Lung microvascular endothelial cell (primary cell): ENCODE measurements at regions not wholly inside any gene's neighbourhood (a gene's known extent, or its start where the extent isn't known, plus 50 kb on each side); places are given as distances from the start of the nearest gene placed in this dataset.
A peak's percentile ranks its signal among the peaks of the same experiment; 100 is the strongest.

ENCODE experiments used
- DNase-seq, 2 donors: peaks; one replicate each; pipeline versions ENCODE4 v3.0.0 to v3.0.0-alpha.2; 2010; ENCODE audit warnings: low read depth in 2 of 2

- DNase-seq, result peak in 1 of 2 donors; percentile 18
These were observed 181.5 kb upstream of the LPP start for GRCh38 chr3:187972454-187972853.

- no peak for DNase-seq
These were observed 179.7 kb upstream of the LPP start for GRCh38 chr3:187973977-187974870.

- DNase-seq, result peak in 1 of 2 donors; percentile 15
These were observed 179.1 kb upstream of the LPP start for GRCh38 chr3:187974871-187975271.

- peak in 1 of 2 donors; percentile 34 for DNase-seq
These were observed 178.2 kb upstream of the LPP start for GRCh38 chr3:187975561-187976364.

- no peak for DNase-seq
These were observed 177.5 kb upstream of the LPP start for GRCh38 chr3:187976365-187976900.

- DNase-seq, result no peak
These were observed 176.3 kb upstream of the LPP start for GRCh38 chr3:187977659-187978058.

- peak in 1 of 2 donors; percentile 51 for DNase-seq
These were observed 175.4 kb upstream of the LPP start for GRCh38 chr3:187978433-187979011.

- DNase-seq, result no peak
These were observed 174.4 kb upstream of the LPP start for GRCh38 chr3:187979564-187979963.

- no peak for DNase-seq
These were observed 173.1 kb upstream of the LPP start for GRCh38 chr3:187980861-187981260.

GRCh38 chr3:187982142-187982541 lies 171.8 kb upstream of the LPP start:
- DNase-seq, result no peak

- no peak for DNase-seq
These were observed 170.4 kb upstream of the LPP start for GRCh38 chr3:187983484-187984124.

- peak in 1 of 2 donors; percentile 49 for DNase-seq
These were observed 168.3 kb upstream of the LPP start for GRCh38 chr3:187985647-187986046.

GRCh38 chr3:187986514-187986934 lies 167.4 kb upstream of the LPP start:
- peak; percentile 14 to 93 for DNase-seq

- no peak for DNase-seq
These were observed 166.8 kb upstream of the LPP start for GRCh38 chr3:187987187-187987586.

- no peak for DNase-seq
These were observed 166.0 kb upstream of the LPP start for GRCh38 chr3:187987924-187988323.

GRCh38 chr3:187989575-187990153 lies 164.3 kb upstream of the LPP start:
- DNase-seq, result no peak

GRCh38 chr3:187992609-187993008 lies 161.3 kb upstream of the LPP start:
- DNase-seq, result no peak

GRCh38 chr3:187994221-187995042 lies 159.5 kb upstream of the LPP start:
- DNase-seq, result no peak

- DNase-seq, result no peak
These were observed 158.9 kb upstream of the LPP start for GRCh38 chr3:187995043-187995400.

GRCh38 chr3:187995667-187996066 lies 158.3 kb upstream of the LPP start:
- DNase-seq, result no peak
